Mucosa of rectum (tissue), 2 donors: ENCODE measurements at regions not wholly inside any gene's neighbourhood (a gene's known extent, or its start where the extent isn't known, plus 50 kb on each side); places are given as distances from the start of the nearest gene placed in this dataset.

Experiments
- H3K27ac ChIP-seq, 2 donors: one replicate each; pipeline ENCODE4 v1.7.0; 2013; ENCODE audit warnings: inconsistent platforms in 2 of 2, low read depth in 2 of 2, low read length in 2 of 2
- H3K27me3 ChIP-seq, 2 donors: one replicate each; pipeline ENCODE4 v1.7.0; 2013; ENCODE audit warnings: low read length in 2 of 2; ENCODE audit not compliant: control insufficient read depth in 2 of 2, insufficient read depth in 2 of 2
- H3K36me3 ChIP-seq, 2 donors: one replicate each; pipeline ENCODE4 v1.7.0; 2013; ENCODE audit warnings: low read length in 2 of 2; ENCODE audit not compliant: control insufficient read depth in 2 of 2, insufficient read depth in 2 of 2
- H3K4me1 ChIP-seq, 2 donors: one replicate each; pipeline ENCODE4 v1.7.0; 2013; ENCODE audit warnings: low read length in 2 of 2, mild to moderate bottlenecking in 1 of 2; ENCODE audit not compliant: control insufficient read depth in 2 of 2, insufficient read depth in 2 of 2
- H3K4me3 ChIP-seq, 2 donors: one replicate each; pipeline ENCODE4 v1.7.0; 2013; ENCODE audit warnings: low read length in 2 of 2
- H3K9ac ChIP-seq, 2 donors: one replicate each; pipeline ENCODE4 v1.7.0; 2013; ENCODE audit warnings: low read length in 2 of 2, low read depth in 1 of 2, mild to moderate bottlenecking in 1 of 2
- H3K9me3 ChIP-seq, 2 donors: one replicate each; pipeline ENCODE4 v1.7.0; 2013; ENCODE audit warnings: low read length in 2 of 2; ENCODE audit not compliant: control insufficient read depth in 2 of 2
- donor health status: healthy.
- donor health status: Normal muscosa, but diverticular disease.

DNA sequence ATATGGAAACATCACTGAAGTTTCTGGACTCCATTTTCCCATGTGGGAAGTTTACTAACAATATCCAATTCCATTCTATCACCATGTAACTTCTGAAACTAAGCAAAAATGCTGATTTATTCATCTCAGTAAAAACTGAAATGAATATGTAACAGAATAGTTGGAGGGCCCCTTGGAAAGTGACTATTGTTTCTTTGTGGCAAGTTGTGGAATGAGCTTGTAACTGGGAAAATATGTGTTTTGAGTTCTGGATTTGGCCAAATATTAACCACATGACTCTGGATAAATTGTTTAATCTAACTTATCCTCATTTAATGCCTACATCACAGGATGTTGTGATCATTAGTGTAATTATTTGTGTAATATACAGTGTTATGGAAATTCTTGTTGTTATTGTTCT, 619.3 kb downstream of the TLE4 start:
- no peaks in the 10 kb centered on the region for H3K36me3 ChIP-seq
- H3K9ac ChIP-seq = no peak overlapping the region
- no peak overlapping the region for H3K27ac ChIP-seq
- H3K4me3 ChIP-seq = no peak overlapping the region
- H3K9me3 ChIP-seq = no peaks in the 10 kb centered on the region
- H3K27me3 ChIP-seq = no peaks in the 10 kb centered on the region
- H3K4me1 ChIP-seq = no peaks in the 10 kb centered on the region

DNA sequence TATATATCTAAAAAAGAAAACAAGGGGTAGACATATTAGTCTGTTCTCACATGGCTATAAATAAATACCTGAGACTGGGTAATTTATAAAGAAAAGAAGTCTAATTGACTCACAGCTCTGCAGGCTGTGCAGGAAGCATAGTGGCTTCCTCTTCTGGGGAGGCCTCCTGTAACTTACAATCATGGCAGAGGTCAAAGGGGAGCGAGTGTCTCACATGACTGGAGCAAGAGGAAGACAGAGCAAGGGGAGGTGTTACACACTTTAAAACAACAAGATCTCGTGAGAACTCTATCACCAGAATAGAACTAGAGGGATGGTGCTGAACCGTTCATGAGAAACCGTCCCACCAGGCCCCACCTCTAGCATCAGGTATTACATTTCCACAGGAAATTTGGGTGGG, 616.8 kb downstream of the TLE4 start:
- H3K9ac ChIP-seq = no peak overlapping the region
- no peak overlapping the region for H3K27ac ChIP-seq
- no peak overlapping the region for H3K4me3 ChIP-seq
- H3K9me3 ChIP-seq = no peaks in the 10 kb centered on the region
- H3K4me1 ChIP-seq = no peaks in the 10 kb centered on the region
- no peaks in the 10 kb centered on the region for H3K36me3 ChIP-seq
- no peaks in the 10 kb centered on the region for H3K27me3 ChIP-seq

DNA sequence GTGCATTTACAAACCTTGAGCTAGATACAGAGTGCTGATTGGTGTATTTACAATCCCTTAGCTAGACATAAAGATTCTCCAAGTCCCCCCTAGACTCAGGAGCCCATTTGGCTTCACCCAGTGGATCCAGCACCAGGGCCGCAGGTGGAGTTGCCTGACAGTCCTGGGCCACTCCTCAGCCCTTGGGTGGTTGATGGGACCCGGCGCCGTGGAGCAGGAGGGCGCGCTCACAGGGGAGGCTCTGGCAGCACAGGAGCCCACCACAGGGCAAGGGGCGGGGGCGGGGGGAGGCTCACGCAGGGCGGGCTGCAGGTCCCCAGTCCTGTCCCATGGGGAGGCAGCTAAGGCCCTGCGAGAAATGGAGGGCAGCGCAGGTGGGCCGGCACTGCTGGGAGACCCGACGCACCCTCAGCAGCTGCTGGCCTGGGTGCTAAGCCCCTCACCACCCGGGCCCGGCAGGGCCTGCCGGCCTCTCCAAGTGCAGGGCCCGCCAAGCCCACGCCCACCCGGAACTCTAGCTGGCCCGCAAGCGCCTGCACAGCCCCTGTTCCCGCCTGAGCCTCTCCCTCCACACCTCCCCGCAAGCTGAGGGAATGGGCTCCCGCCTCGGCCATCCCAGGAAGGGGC, 613.5 kb downstream of the TLE4 start:
- Histone ChIP-seq H3K9me3 (no peaks in the 10 kb centered on the region), H3K4me3 (no peak overlapping the region), H3K9ac (no peak overlapping the region), H3K36me3 (no peaks in the 10 kb centered on the region), H3K4me1 (no peaks in the 10 kb centered on the region), H3K27ac (no peak overlapping the region), H3K27me3 (no peaks in the 10 kb centered on the region)

DNA sequence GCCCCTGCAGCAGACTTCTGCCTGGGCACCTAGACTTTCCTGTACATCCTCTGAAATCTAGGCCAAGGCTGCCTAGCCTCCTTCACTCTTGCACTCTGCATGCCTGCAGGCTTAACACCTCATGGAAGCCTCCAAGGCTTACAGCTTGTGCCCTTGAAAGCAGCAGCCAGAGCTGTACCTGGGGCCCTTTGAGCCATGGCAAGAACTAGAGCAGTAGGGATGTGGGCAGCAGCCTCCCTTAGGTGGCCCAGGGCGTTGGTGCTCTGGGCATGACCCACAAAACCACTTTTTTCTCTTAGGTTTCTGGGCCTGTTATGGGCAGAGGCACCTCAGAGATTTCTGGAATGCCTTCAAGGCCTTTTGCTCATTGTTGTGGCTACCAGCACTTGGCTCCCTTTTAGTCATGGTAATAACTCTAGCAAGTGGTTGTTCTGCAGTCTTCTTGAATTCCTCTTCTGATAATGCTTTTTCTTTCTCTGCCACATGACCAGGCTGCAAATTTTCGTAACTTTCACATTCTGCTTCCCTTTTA, 606.2 kb downstream of the TLE4 start:
- Histone ChIP-seq H3K36me3 (no peaks in the 10 kb centered on the region), H3K4me1 (no peaks in the 10 kb centered on the region), H3K9me3 (no peaks in the 10 kb centered on the region), H3K4me3 (no peak overlapping the region), H3K27ac (no peak overlapping the region), H3K9ac (no peak overlapping the region), H3K27me3 (no peaks in the 10 kb centered on the region)

DNA sequence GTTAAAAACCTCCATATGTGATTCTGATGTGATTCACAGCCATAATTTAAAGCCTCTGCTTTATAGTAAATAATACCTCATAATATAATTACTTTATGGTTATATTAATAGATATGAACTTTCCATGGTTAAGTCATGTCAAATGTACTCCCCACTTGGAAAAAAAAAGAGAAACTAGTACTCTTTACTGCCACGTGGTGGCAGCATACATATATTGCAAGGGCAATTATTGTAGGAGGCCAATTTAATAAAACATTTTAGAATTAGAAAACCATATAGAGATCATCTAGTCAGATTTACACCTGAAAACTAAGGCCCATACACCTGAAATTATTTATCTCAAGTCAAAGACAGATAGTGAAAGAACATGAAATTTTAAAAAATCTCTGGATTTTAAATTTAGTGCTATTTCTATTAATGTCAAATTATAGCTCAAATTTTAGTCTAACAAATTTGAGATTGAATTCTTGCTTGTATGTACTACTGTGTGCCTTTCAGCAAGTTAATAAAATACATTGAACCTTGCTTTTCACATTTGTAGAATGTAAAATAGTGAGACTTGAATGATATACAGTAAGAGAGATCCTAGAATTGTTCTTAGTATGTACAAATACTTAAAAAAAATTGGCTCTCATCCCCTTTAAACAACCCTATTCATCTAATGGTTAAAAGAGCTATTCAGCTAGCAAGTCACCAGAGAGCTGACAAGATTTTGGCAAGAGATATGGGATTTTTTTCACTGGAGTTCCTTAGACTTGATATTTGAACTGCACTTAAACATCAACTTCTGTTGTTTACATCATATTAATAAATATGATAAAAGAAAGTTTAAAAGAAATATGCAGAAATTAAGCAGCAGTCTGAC, 603.8 kb downstream of the TLE4 start:
- Histone ChIP-seq H3K9ac (no peak overlapping the region), H3K27me3 (no peaks in the 10 kb centered on the region), H3K4me1 (no peaks in the 10 kb centered on the region), H3K27ac (no peak overlapping the region), H3K9me3 (no peaks in the 10 kb centered on the region), H3K36me3 (no peaks in the 10 kb centered on the region), H3K4me3 (no peak overlapping the region)

GRCh38 chr9:80163889-80164288, 592.1 kb downstream of the TLE4 start:
- no peaks in the 10 kb centered on the region for H3K4me1 ChIP-seq
- no peak overlapping the region for H3K4me3 ChIP-seq
- no peaks in the 10 kb centered on the region for H3K27me3 ChIP-seq
- no peak overlapping the region for H3K27ac ChIP-seq
- no peaks in the 10 kb centered on the region for H3K36me3 ChIP-seq
- H3K9ac ChIP-seq = no peak overlapping the region
- H3K9me3 ChIP-seq = no peaks in the 10 kb centered on the region

DNA sequence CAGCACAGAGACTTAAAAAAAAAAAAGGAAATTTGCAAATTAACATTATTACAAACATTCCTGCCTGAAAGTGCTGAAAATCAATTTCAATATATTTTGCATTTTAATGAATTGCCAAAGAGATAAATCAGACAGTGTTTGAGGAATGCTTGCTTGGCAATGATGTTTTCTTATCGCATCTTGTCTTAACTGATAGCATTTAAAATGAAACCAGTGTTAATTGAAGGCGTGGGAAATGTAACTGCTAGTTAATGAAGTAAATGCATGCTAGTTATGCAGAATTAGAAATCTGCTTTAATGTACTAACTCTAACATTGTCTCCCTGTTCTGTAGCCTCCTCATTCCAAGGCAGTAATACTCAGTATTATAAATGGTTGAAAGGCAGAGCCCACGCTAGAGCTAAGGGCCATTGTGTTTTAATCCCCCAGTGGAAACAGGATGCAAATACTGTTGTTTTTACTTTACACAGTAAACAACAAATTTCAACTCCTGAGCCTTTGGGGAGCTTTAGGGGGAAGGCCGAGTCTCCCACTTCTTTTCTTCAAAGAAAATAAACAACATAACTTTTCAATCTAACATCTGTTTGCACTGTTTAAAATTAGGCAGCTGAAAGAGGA, 586.9 kb downstream of the TLE4 start:
- H3K9me3 ChIP-seq = no peaks in the 10 kb centered on the region
- H3K27me3 ChIP-seq = no peaks in the 10 kb centered on the region
- H3K9ac ChIP-seq = no peak overlapping the region
- H3K36me3 ChIP-seq = no peaks in the 10 kb centered on the region
- no peaks in the 10 kb centered on the region for H3K4me1 ChIP-seq
- no peak overlapping the region for H3K27ac ChIP-seq
- peak overlapping the region in 1 of 2 donors; percentile 27 for H3K4me3 ChIP-seq

DNA sequence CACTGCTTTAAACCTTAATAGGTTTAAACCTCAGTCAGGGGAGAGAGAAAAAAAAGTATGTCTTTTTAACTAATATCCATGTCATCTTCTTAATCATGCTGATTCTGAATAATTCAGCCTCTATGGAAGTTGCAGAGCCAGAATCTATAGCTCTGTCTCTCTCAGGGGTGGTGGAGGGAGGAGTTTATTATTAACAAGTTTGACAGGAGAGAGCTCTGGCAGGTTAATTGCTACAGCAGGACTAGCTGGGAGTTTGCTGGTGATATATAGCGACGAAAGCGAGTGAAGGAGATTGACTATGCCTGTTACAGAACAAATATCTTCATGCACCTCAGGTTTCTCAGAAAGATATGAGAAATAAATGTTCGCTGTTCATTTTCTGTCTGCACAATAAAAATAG, 586.4 kb downstream of the TLE4 start:
- no peak overlapping the region for H3K4me3 ChIP-seq
- no peaks in the 10 kb centered on the region for H3K4me1 ChIP-seq
- H3K36me3 ChIP-seq = no peaks in the 10 kb centered on the region
- no peak overlapping the region for H3K9ac ChIP-seq
- H3K9me3 ChIP-seq = no peaks in the 10 kb centered on the region
- H3K27ac ChIP-seq = no peak overlapping the region
- no peaks in the 10 kb centered on the region for H3K27me3 ChIP-seq

DNA sequence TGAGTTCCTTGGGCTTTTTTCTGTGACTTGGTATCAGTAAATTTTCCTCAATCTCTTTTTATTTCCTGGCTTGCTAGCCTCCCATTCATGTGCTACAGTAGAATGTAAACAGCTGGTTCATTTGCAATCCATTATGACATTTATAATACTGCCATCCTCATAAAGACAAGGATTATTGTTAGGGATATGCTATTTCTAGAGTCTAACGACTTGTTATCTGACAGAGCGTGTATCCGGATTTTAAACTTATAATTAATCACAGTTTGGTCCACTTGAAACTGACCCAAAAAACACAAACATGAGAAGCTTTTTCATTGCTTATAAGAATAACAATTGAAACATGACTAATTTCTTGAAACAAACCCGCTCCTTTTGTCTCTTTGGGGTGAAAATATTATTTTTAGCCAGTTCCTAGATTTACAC, 585.8 kb downstream of the TLE4 start:
- no peaks in the 10 kb centered on the region for H3K27me3 ChIP-seq
- H3K4me1 ChIP-seq = no peaks in the 10 kb centered on the region
- H3K4me3 ChIP-seq = no peak overlapping the region
- no peaks in the 10 kb centered on the region for H3K36me3 ChIP-seq
- no peaks in the 10 kb centered on the region for H3K9me3 ChIP-seq
- H3K9ac ChIP-seq = no peak overlapping the region
- H3K27ac ChIP-seq = no peak overlapping the region
